WERI-Rb-1 (cell line): ENCODE measurements at regions not wholly inside any gene's neighbourhood (a gene's known extent, or its start where the extent isn't known, plus 50 kb on each side); places are given as distances from the start of the nearest gene placed in this dataset.
A peak's percentile ranks its signal among the peaks of the same experiment; 100 is the strongest.
"Not testable (repeated sequence)": the region's sequence is repeated elsewhere in the genome, so short reads cannot be mapped to it uniquely, and the experiment has no call there.

Experiments used
- DNase-seq: peaks from one replicate; pipeline ENCODE4 v3.0.0-alpha.2; 2020
- H3K27ac ChIP-seq: fragments of 250-450 bp; sonication (Bioruptor Pico); 2 replicates; pipeline ENCODE4 v1.5.1; 2020; ENCODE audit warnings: mild to moderate bottlenecking, moderate library complexity
- H3K27me3 ChIP-seq: fragments of 250-450 bp; sonication (Bioruptor Pico); 2 replicates; pipeline ENCODE4 v1.5.1; 2021; ENCODE audit warnings: mild to moderate bottlenecking, low read depth, moderate library complexity; ENCODE audit not compliant: insufficient read depth, severe bottlenecking
- H3K36me3 ChIP-seq: fragments of 250-450 bp; sonication (Bioruptor Pico); 2 replicates; pipeline ENCODE4 v1.5.1; 2020; ENCODE audit warnings: mild to moderate bottlenecking, moderate library complexity
- H3K4me3 ChIP-seq: 2 replicates; pipeline ENCODE4 v1.5.1; 2011; ENCODE audit warnings: low read depth, mild to moderate bottlenecking, control low read depth, low read length
- H3K9me3 ChIP-seq: fragments of 250-450 bp; sonication (Bioruptor Pico); 2 replicates; pipeline ENCODE4 v1.5.1; 2021; ENCODE audit warnings: mild to moderate bottlenecking, moderate library complexity; ENCODE audit not compliant: severe bottlenecking

DNA sequence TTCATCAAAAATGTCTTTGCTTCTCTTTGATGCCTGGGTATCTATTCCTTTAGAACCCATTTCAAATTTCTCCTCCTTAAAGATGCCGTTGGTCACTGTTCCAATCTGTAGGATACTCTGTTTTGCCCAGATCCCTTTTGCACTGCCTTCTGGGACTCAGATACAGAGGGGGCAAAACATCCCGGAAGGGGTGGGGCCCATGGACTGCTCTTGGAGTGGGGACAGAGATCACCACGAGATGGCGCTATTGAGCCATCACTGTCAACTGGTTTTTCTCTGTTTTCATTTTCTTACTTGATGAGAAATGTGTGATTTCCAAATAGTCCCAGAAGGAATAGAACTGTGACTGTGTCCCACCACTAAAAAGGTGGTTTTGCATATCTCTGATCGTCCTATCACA is 151.8 kb downstream of the NPIPA7 start:
- not testable (repeated sequence) for H3K4me3 ChIP-seq, H3K9me3 ChIP-seq, H3K27me3 ChIP-seq, H3K36me3 ChIP-seq, H3K27ac ChIP-seq, DNase-seq

DNA sequence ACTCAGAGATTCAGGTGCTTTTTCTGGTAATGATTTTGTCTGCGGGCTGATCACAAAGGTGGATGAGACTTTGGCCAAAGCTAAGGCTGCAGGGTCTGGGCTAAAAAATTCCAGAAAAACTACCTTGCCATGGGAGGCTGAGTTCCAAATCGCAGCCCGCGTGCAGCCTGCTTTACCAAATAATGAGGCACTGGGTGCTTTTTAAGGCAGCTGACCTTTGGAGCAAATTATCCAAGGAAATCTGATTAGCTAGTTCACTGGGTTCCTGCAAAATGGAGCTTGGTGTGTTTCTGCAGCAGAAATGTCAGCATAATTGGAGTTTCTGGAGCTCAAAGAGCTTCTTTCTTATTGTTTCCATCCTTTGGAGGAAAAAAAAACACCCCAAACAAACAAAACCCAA is 156.6 kb downstream of the NPIPA7 start:
- not testable (repeated sequence) for H3K9me3 ChIP-seq, H3K36me3 ChIP-seq, H3K27ac ChIP-seq, H3K27me3 ChIP-seq, H3K4me3 ChIP-seq, DNase-seq

DNA sequence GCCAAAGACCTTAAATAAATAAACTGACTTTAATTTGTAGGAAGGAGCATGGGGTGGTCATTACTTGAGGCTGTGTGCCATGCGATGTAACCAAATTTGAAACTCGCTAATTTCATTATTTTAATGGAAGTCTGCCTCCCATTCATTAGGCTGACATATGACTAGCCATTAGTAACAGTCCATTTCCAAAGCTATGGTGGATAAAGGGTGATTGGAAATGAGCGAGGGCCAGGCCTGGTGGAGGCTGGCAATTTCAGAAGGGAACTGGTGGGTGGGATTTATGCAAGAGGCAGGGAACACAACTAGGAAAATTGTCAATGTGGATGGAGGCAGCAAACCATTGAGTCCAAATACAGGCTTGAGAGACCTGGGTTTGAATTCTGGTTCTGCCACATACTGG is 157.2 kb downstream of the NPIPA7 start:
- H3K4me3 ChIP-seq, DNase-seq, H3K27me3 ChIP-seq, H3K9me3 ChIP-seq, H3K36me3 ChIP-seq, H3K27ac ChIP-seq: not testable (repeated sequence)

DNA sequence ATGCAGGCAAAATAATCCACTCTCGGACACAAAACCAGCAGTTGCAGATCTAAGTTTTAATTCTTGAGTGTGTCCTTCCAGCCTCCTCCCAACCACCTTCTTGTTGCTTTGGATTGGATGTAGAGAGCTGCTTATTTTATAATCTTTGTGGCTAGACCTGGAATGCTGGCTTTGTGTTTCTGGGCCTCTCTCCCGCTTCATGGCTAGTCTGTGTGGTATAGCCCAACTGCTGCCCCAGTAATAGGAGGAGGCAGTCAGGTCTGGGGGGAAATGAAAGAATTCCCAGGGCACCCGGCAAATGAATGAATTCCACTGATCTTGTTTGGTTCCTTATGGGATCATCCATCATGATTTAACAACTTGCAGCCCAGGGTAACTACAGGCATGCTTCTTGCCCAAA is 170.8 kb downstream of the NPIPA7 start:
- H3K27ac ChIP-seq, H3K9me3 ChIP-seq, H3K36me3 ChIP-seq, DNase-seq, H3K4me3 ChIP-seq, H3K27me3 ChIP-seq: not testable (repeated sequence)

DNA sequence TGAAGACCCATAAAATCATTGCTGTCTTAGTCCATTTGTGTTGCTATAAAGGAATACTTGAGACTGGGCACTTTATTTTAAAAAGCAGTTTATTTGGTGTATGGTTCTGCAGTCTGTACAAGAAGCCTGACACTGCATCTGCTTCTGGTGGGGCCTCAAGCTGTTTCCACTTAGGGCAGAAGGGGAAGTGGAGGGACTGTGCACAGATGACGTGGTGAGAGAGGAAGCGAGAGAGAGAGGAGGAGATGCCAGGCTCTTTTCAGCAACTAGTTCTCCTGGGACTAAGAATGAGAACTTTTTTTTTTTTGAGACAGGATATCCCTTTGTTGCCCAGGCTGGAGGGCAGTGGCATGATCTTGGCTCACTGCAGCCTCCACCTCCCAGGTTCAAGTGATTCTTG is 171.9 kb downstream of the NPIPA7 start:
- not testable (repeated sequence) for H3K4me3 ChIP-seq, H3K9me3 ChIP-seq, H3K27me3 ChIP-seq, H3K27ac ChIP-seq, H3K36me3 ChIP-seq, DNase-seq

DNA sequence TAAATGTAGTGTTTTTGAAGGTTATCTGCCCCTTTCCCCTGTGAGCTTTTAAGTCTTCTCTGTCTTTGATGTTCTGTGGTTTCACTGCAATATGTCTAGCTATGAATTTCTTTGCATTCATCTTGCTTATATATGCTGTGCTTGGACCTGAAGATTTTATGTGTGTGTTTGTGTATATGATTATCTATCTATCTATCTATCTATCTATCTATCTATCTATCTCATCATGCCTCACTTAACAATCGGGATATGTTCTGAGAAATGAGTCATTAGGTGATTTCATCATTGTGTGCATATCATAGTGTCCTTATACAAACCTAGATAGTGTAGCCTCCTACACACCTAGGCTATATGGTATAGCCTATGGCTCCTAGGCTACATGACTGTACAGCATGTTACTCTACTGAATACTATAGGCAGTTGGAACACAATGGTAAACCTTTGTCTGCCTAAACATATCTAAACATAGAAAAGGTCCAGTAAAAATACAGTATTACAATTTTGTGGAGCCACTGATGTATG is 173.9 kb downstream of the NPIPA7 start:
- H3K36me3 ChIP-seq, H3K27me3 ChIP-seq, H3K4me3 ChIP-seq, H3K9me3 ChIP-seq, H3K27ac ChIP-seq, DNase-seq: not testable (repeated sequence)

DNA sequence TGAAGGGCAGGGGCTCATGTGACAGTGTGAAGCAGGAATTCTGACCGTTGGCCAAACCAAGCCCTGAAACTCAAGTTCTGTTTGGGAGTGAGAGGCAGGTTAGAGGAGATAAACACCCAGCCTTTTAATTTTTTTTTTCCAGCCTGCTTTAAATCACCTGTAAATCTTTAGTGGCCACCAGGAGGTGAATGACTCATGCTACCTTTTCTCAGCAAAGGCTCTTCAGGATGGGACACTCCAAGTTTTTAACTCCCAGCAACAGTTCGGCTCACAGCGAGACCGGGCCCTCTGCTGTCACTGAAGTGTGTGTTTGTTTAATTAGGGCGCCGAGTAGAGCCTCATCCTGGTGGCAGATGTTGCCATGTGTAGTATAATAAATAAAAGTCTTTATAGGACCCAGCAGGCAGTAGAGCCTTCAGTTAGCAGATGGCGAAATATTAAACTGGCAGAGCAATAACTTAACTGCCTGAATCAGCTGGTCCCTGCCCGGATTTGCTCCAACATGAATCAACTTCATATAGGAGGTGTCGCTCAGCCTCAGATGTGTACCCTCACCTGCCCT is 180.3 kb downstream of the NPIPA7 start:
- H3K9me3 ChIP-seq, H3K4me3 ChIP-seq, H3K27me3 ChIP-seq, H3K36me3 ChIP-seq, H3K27ac ChIP-seq: not testable (repeated sequence)
- peak; percentile 12 for DNase-seq

DNA sequence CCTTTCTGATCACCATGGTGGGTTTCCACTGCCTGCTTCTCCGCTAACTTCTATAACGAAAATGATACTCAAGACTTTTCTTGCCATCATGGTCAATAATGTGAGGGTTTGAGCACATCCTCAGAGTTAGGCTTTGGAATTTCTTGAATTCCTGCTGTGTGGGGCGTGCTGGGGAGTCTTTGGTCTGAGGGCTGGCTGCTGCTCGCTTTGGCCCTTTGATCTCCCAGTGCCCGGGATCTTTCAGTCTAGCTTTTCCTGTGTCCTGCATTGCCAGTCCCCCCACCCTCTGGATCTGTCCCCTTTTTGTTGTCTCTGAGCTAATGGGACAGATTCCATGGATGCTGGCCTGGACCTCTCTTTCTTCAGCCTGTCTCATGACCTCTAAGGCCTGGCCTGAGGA is 182.6 kb downstream of the NPIPA7 start:
- H3K9me3 ChIP-seq, H3K36me3 ChIP-seq, H3K4me3 ChIP-seq, H3K27ac ChIP-seq, H3K27me3 ChIP-seq, DNase-seq: not testable (repeated sequence)

DNA sequence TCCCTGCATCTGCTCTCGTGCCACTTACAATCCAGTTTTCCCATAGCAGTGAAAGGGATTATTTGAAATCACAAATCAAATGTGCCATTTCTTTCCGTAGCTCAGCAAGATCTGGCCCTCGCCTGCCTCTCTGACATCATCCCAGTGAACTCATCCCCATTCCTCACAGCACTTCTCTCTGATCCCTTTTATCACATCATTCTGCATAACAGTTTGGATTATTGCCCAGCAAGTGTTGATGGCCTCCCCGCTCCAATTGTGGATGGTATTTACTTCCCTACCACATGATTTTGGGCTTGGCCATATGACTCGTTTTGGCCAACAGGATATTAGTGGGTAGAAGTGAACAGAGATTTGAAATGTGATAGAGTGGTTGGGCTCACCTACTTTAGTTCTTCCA is 185.0 kb downstream of the NPIPA7 start:
- H3K27ac ChIP-seq, H3K4me3 ChIP-seq, H3K36me3 ChIP-seq, DNase-seq, H3K9me3 ChIP-seq, H3K27me3 ChIP-seq: not testable (repeated sequence)

DNA sequence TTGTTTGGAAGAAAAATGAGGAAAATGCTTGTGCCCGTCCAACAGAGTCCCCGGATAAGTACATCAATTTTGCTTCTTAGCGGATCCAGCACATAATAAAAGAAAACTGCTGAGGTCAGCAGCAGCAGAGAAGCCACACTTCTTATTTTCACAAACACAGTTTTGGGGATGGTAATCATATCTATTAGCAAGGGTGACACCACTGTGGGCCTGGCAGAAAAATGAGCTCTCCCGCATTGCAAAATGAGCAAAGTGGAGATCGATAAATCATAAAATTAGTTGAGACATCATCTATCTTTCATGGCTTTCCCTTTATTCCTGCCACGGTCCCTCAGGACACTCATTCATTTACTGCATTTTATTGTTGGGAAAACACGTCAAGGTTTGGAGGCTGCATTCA is 186.4 kb downstream of the NPIPA7 start:
- H3K27me3 ChIP-seq, H3K36me3 ChIP-seq, H3K27ac ChIP-seq, DNase-seq, H3K4me3 ChIP-seq, H3K9me3 ChIP-seq: not testable (repeated sequence)

DNA sequence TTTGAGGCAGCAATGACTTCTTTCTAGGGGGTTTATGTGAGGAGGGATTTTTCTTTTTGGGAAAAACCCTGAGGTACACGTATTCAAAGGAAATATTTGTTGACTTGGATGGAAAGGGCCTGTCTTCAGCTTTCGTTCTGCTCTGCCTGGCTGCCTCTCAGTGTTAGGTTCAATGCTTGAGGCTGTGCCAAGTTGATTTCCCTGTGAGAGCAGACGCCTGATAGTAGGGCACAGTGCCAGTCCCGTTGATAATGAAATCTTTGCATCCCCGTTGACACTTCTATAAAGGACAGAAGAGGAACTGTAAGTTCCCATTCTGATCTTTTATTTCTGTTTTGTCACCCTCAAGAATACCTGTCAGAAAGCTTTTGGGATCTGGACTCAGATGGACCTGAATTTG is 191.1 kb downstream of the NPIPA7 start:
- H3K36me3 ChIP-seq, DNase-seq, H3K4me3 ChIP-seq, H3K9me3 ChIP-seq, H3K27me3 ChIP-seq, H3K27ac ChIP-seq: not testable (repeated sequence)

DNA sequence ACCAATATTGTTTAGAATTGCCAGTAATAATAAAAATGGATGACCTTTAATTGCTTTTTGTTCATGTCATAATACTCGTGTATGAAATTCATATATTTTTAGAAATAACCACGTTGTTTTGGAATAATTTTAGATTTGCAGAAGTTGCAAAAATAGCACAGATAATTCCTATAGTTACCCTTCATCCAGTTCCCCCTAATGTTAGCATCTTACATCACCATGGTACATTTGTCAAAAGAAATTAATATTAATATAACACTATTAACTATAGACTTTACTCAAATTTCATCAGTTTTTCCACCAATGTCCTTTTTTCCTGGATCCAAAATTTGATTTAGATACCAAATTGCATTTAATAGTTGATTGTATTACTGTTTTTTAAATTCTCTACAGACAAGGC is 191.9 kb downstream of the NPIPA7 start:
- H3K9me3 ChIP-seq, H3K27ac ChIP-seq, DNase-seq, H3K27me3 ChIP-seq, H3K36me3 ChIP-seq, H3K4me3 ChIP-seq: not testable (repeated sequence)

DNA sequence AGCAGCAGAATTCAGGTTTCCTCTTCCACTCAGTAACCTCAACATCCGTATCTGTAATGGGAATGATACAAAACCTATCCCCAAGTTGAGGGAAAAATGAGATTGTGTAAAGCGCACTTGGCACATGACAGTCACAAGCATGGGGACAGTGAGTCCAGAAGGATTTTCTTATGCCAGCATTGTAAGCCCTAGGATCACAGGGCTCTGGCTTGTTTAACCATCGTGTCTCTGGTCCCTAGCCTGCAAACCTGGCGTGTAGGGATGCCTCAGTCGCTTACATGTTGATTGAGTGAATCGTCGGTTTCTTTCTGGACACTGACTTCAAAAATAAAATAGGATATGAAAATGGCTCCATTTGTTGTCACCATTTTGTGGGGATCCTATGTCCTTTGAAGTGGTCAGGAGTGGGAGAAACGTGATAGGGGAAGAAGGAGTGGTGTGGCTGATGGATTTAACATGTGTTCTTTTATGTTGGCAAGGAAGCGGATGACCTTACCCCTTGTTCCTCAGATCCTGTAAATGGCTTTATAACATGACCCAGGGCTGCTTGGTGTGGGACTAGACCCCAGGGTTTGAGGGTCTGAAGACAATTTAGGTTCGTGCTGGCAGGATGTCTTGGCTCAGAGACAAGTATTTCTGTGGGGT is 193.3 kb downstream of the NPIPA7 start:
- H3K36me3 ChIP-seq, DNase-seq, H3K27me3 ChIP-seq, H3K4me3 ChIP-seq, H3K9me3 ChIP-seq, H3K27ac ChIP-seq: not testable (repeated sequence)
